Endothelial cell of umbilical vein (primary cell): ENCODE measurements at regions not wholly inside any gene's neighbourhood (a gene's known extent, or its start where the extent isn't known, plus 50 kb on each side); places are given as distances from the start of the nearest gene placed in this dataset.

Source experiments
- BruUV-seq: library from RNA; stranded (reverse); fragments of 400-500 nt; replicated peaks from 2 replicates; lab custom pipeline; 2021; lab: Mats Ljungman, UMichigan
- CTCF ChIA-PET: fragments of 300-600, 350-600 bp; sonication (Branson Sonifier 250); formaldehyde crosslinking; loops from one replicate; lab custom pipeline; 2021; ENCODE audit warnings: antibody characterized with exemption, inconsistent platforms; lab: Charles Lee
- POLR2A ChIA-PET: fragments of 300-600, 350-600 bp; sonication (Branson Sonifier 250); formaldehyde crosslinking; loops from one replicate; lab custom pipeline; 2021; ENCODE audit warnings: antibody characterized with exemption, inconsistent platforms; lab: Charles Lee
- DNase-seq: peaks from one replicate; pipeline ENCODE4 v3.0.0-alpha.2; 2011; ENCODE audit warnings: low read depth, low spot score
- FAIRE-seq: peaks from 2 replicates; lab custom pipeline; 2011; peaks lifted over from hg19 to GRCh38; lab: Jason Lieb, UNC
- H2AFZ ChIP-seq: 2 replicates; pipeline ENCODE4 v1.6.0; 2012; ENCODE audit warnings: low read depth, low read length, control low read depth, inconsistent platforms
- H3K27ac ChIP-seq: 2 replicates; pipeline ENCODE4 v1.5.1; 2011; ENCODE audit warnings: low read depth, mild to moderate bottlenecking, control low read depth, low read length, moderate library complexity; ENCODE audit not compliant: insufficient read depth
- H3K27me3 ChIP-seq, 2 experiments: 2 replicates each; pipeline versions ENCODE4 v1.6.0 to v1.6.1; 2011; ENCODE audit warnings: low read length in 2 of 2, mixed read lengths in 1 of 2; ENCODE audit not compliant: control insufficient read depth in 2 of 2, insufficient read depth in 2 of 2
- H3K36me3 ChIP-seq, 2 experiments: 2 replicates in 1 of 2; 3 replicates in 1 of 2; pipeline ENCODE4 v1.5.1; 2011; ENCODE audit warnings: low read length in 2 of 2, mild to moderate bottlenecking in 1 of 2, moderate library complexity in 1 of 2; ENCODE audit not compliant: control insufficient read depth in 2 of 2, insufficient read depth in 2 of 2; ENCODE audit errors: extremely low read depth in 1 of 2
- H3K4me1 ChIP-seq: 3 replicates; pipeline ENCODE4 v1.5.1; 2011; ENCODE audit warnings: mild to moderate bottlenecking, low read length; ENCODE audit not compliant: control insufficient read depth, insufficient read depth; ENCODE audit errors: extremely low read depth
- H3K4me2 ChIP-seq: 2 replicates; pipeline ENCODE4 v1.6.1; 2011; ENCODE audit warnings: low read length, control low read depth, mixed read lengths; ENCODE audit not compliant: insufficient read depth
- H3K4me3 ChIP-seq, 3 experiments: fragments of 200-600 bp in 1 of 3; sonication (generic), shearing (Covaris generic) in 1 of 3; replicated peaks in 1 of 3; 2 replicates each; pipeline ENCODE4 v1.5.1; 2011 to 2016; ENCODE audit warnings: control low read depth in 3 of 3, low read length in 3 of 3, mild to moderate bottlenecking in 2 of 3, inconsistent platforms in 1 of 3, low read depth in 1 of 3, moderate library complexity in 1 of 3; ENCODE audit not compliant: insufficient read depth in 1 of 3
- H3K79me2 ChIP-seq: 2 replicates; pipeline ENCODE4 v1.6.0; 2012; ENCODE audit warnings: low read length, inconsistent platforms; ENCODE audit not compliant: control insufficient read depth, insufficient read depth
- H3K9ac ChIP-seq: replicated peaks from 2 replicates; pipeline ENCODE3; 2011; ENCODE audit warnings: low read length, control low read depth; ENCODE audit not compliant: insufficient read depth; ENCODE audit errors: extremely low read depth
- H3K9me1 ChIP-seq: replicated peaks from 3 replicates; pipeline ENCODE4 v1.6.0; 2011; ENCODE audit warnings: mild to moderate bottlenecking, low read length; ENCODE audit not compliant: control insufficient read depth, insufficient read depth; ENCODE audit errors: extremely low read depth
- H3K9me3 ChIP-seq: replicated peaks from 2 replicates; pipeline ENCODE4 v1.5.1; 2012; ENCODE audit warnings: low read length, inconsistent platforms; ENCODE audit not compliant: control insufficient read depth, insufficient read depth
- H4K20me1 ChIP-seq: replicated peaks from 2 replicates; pipeline ENCODE3; 2011; ENCODE audit warnings: mild to moderate bottlenecking, low read length; ENCODE audit not compliant: control insufficient read depth, insufficient read depth; ENCODE audit errors: extremely low read depth
- EZH2 ChIP-seq: IDR thresholded peaks from 2 replicates; pipeline ENCODE4 v1.6.1; 2012; ENCODE audit warnings: borderline replicate concordance, low read depth, mild to moderate bottlenecking, moderate library complexity, low read length, inconsistent platforms; ENCODE audit not compliant: severe bottlenecking
- FOS ChIP-seq: IDR thresholded peaks from 2 replicates; pipeline ENCODE4 v1.6.1; 2011; ENCODE audit warnings: mild to moderate bottlenecking, low read length, moderate library complexity, borderline replicate concordance; ENCODE audit not compliant: insufficient read depth
- GATA2 ChIP-seq: IDR thresholded peaks from 2 replicates; pipeline ENCODE4 v1.7.0; 2011; ENCODE audit warnings: low read depth, mild to moderate bottlenecking, moderate library complexity, mixed read lengths, low read length; ENCODE audit not compliant: insufficient read length, insufficient read depth
- JUN ChIP-seq: IDR thresholded peaks from 2 replicates; pipeline ENCODE4 v1.6.1; 2011; ENCODE audit warnings: borderline replicate concordance, low read depth; ENCODE audit not compliant: insufficient read length, insufficient read depth
- MAX ChIP-seq: IDR thresholded peaks from 2 replicates; pipeline ENCODE4 v1.6.1; 2011; ENCODE audit not compliant: insufficient read depth, insufficient read length
- MYC ChIP-seq: IDR thresholded peaks from one replicate; pipeline ENCODE4 v1.6.1; 2011; ENCODE audit warnings: mild to moderate bottlenecking, low read depth, low read length
- POLR2A ChIP-seq: IDR thresholded peaks from 2 replicates; pipeline ENCODE4 v1.6.1; 2012; ENCODE audit warnings: low read depth, mild to moderate bottlenecking, control low read depth, low read length
- POLR2AphosphoS5 ChIP-seq: IDR thresholded peaks from 2 replicates; pipeline ENCODE4 v1.6.1; 2012; ENCODE audit warnings: low read depth, mild to moderate bottlenecking, control low read depth, low read length, moderate library complexity; ENCODE audit not compliant: insufficient read depth
- dilution Hi-C: fragments of 300-500 bp; cut with MboI; formaldehyde crosslinking; loops from one replicate; pipeline ENCODE4 v1.15.0; 2019; ENCODE audit warnings: low sequenced_read_pairs; ENCODE audit not compliant: extremely low pct_ligation_motif_present
- intact Hi-C: fragments of 100-400 bp; cut with micrococcal nuclease; formaldehyde crosslinking; loops from one replicate; pipeline ENCODE4 v1.10.0; 2022
- TF ChIP-seq, protein P1 (sequence below), 2 donors: IDR thresholded peaks; 1 replicate in 1 of 2; 2 replicates in 1 of 2; pipeline ENCODE4 v1.5.1; 2011; ENCODE audit warnings: low read length in 2 of 2, mild to moderate bottlenecking in 2 of 2, moderate library complexity in 2 of 2, control low read depth in 1 of 2, inconsistent platforms in 1 of 2, low read depth in 1 of 2; ENCODE audit not compliant: insufficient read depth in 1 of 2; ENCODE audit errors: extremely low read depth in 1 of 2

GRCh38 chr1:239718997-239719628 is 332.7 kb downstream of the CHRM3 start:
- POLR2A ChIA-PET, result no interaction called here
- Histone ChIP-seq H3K79me2 (no peaks in the 10 kb centered on the region), H3K36me3 (no peaks in the 10 kb centered on the region), H3K4me1 (no peaks in the 10 kb centered on the region), H3K4me2 (no peak overlapping the region), H3K27me3 (no peaks in the 10 kb centered on the region), H3K27ac (no peak overlapping the region), H3K4me3 (no peak overlapping the region), H3K9me1 (no peaks in the 10 kb centered on the region), H4K20me1 (no peaks in the 10 kb centered on the region), H2AFZ (no peak overlapping the region), H3K9ac (no peak overlapping the region), H3K9me3 (peaks cover 3% of the 10 kb centered on the region)
- CTCF ChIA-PET, result no interaction called here
- no peak for DNase-seq
- intact Hi-C loops (no loop called here), dilution Hi-C loops (no loop called here)
- FAIRE-seq, result no peak
- no peak for TF ChIP-seq POLR2A
- TF ChIP-seq JUN, result no peak
- no peak for TF ChIP-seq EZH2
- TF ChIP-seq POLR2AphosphoS5, result no peak
- TF ChIP-seq GATA2, result no peak
- TF ChIP-seq MYC, result no peak
- TF ChIP-seq, protein P1, sequence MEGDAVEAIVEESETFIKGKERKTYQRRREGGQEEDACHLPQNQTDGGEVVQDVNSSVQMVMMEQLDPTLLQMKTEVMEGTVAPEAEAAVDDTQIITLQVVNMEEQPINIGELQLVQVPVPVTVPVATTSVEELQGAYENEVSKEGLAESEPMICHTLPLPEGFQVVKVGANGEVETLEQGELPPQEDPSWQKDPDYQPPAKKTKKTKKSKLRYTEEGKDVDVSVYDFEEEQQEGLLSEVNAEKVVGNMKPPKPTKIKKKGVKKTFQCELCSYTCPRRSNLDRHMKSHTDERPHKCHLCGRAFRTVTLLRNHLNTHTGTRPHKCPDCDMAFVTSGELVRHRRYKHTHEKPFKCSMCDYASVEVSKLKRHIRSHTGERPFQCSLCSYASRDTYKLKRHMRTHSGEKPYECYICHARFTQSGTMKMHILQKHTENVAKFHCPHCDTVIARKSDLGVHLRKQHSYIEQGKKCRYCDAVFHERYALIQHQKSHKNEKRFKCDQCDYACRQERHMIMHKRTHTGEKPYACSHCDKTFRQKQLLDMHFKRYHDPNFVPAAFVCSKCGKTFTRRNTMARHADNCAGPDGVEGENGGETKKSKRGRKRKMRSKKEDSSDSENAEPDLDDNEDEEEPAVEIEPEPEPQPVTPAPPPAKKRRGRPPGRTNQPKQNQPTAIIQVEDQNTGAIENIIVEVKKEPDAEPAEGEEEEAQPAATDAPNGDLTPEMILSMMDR (IDR thresholded peaks at IDR 0.05; ENCODE audit: extremely low read depth in 1 of 2, insufficient read depth in 1 of 2, low read depth in 1 of 2, low read length in 2 of 2), result no peak
- no peak for TF ChIP-seq MAX
- TF ChIP-seq FOS, result no peak
- no TSS peak for BruUV-seq
